Upper lobe of left lung (tissue), 4 donors: ENCODE measurements at regions not wholly inside any gene's neighbourhood (a gene's known extent, or its start where the extent isn't known, plus 50 kb on each side); places are given as distances from the start of the nearest gene placed in this dataset.

Experiments
- POLR2A ChIP-seq, 4 donors: fragments of 450-650 bp; IDR thresholded peaks; one replicate each; pipeline ENCODE4 v1.5.1; 2016 to 2017; ENCODE audit warnings: antibody characterized with exemption in 4 of 4, mild to moderate bottlenecking in 2 of 4
- POLR2AphosphoS5 ChIP-seq, 2 donors: sonication (generic); formaldehyde crosslinking; IDR thresholded peaks; one replicate each; pipeline ENCODE4 v1.5.1; 2017; ENCODE audit warnings: antibody characterized with exemption in 2 of 2
- TF ChIP-seq, protein P1 (sequence below), 6 experiments: fragments of 450-650 bp in 4 of 6; fragments of 200-600 bp in 2 of 6; sonication (generic) in 2 of 6; IDR thresholded peaks; one replicate each; pipeline ENCODE4 v1.5.1; 2016 to 2019; ENCODE audit warnings: antibody characterized with exemption in 6 of 6

DNA sequence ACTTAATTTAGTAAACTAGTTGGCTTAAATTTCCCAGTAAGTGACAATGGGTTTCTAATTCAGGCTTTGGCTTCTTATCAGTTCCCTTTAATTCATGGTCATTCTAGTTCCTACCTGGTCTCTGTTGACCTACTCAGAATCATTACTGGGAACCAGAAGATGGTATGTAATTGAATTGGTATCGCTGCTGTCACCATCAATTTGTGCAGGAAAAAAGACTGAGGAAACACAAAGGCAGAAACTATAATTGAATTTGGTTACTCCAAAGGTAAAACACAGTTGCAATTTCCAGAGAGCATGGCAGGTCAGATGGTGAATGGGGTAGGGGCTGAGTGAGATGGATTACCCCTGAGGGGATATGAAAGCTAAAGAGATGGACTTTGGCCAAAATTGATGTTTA, 226.5 kb upstream of the GAP43 start:
- TF ChIP-seq, protein P1, sequence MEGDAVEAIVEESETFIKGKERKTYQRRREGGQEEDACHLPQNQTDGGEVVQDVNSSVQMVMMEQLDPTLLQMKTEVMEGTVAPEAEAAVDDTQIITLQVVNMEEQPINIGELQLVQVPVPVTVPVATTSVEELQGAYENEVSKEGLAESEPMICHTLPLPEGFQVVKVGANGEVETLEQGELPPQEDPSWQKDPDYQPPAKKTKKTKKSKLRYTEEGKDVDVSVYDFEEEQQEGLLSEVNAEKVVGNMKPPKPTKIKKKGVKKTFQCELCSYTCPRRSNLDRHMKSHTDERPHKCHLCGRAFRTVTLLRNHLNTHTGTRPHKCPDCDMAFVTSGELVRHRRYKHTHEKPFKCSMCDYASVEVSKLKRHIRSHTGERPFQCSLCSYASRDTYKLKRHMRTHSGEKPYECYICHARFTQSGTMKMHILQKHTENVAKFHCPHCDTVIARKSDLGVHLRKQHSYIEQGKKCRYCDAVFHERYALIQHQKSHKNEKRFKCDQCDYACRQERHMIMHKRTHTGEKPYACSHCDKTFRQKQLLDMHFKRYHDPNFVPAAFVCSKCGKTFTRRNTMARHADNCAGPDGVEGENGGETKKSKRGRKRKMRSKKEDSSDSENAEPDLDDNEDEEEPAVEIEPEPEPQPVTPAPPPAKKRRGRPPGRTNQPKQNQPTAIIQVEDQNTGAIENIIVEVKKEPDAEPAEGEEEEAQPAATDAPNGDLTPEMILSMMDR (IDR thresholded peaks at IDR 0.05): no peak
- no peak for TF ChIP-seq POLR2A (IDR thresholded peaks at IDR 0.05)
- TF ChIP-seq POLR2AphosphoS5 (IDR thresholded peaks at IDR 0.05): no peak
